Endothelial cell of umbilical vein (primary cell): ENCODE measurements at regions not wholly inside any gene's neighbourhood (a gene's known extent, or its start where the extent isn't known, plus 50 kb on each side); places are given as distances from the start of the nearest gene placed in this dataset.

Source experiments
- BruUV-seq: library from RNA; stranded (reverse); fragments of 400-500 nt; replicated peaks from 2 replicates; lab custom pipeline; 2021; lab: Mats Ljungman, UMichigan
- CTCF ChIA-PET: fragments of 300-600, 350-600 bp; sonication (Branson Sonifier 250); formaldehyde crosslinking; loops from one replicate; lab custom pipeline; 2021; ENCODE audit warnings: antibody characterized with exemption, inconsistent platforms; lab: Charles Lee
- POLR2A ChIA-PET: fragments of 300-600, 350-600 bp; sonication (Branson Sonifier 250); formaldehyde crosslinking; loops from one replicate; lab custom pipeline; 2021; ENCODE audit warnings: antibody characterized with exemption, inconsistent platforms; lab: Charles Lee
- DNase-seq: peaks from one replicate; pipeline ENCODE4 v3.0.0-alpha.2; 2011; ENCODE audit warnings: low read depth, low spot score
- FAIRE-seq: peaks from 2 replicates; lab custom pipeline; 2011; peaks lifted over from hg19 to GRCh38; lab: Jason Lieb, UNC
- H2AFZ ChIP-seq: 2 replicates; pipeline ENCODE4 v1.6.0; 2012; ENCODE audit warnings: low read depth, low read length, control low read depth, inconsistent platforms
- H3K27ac ChIP-seq: 2 replicates; pipeline ENCODE4 v1.5.1; 2011; ENCODE audit warnings: low read depth, mild to moderate bottlenecking, control low read depth, low read length, moderate library complexity; ENCODE audit not compliant: insufficient read depth
- H3K27me3 ChIP-seq, 2 experiments: 2 replicates each; pipeline versions ENCODE4 v1.6.0 to v1.6.1; 2011; ENCODE audit warnings: low read length in 2 of 2, mixed read lengths in 1 of 2; ENCODE audit not compliant: control insufficient read depth in 2 of 2, insufficient read depth in 2 of 2
- H3K36me3 ChIP-seq, 2 experiments: 2 replicates in 1 of 2; 3 replicates in 1 of 2; pipeline ENCODE4 v1.5.1; 2011; ENCODE audit warnings: low read length in 2 of 2, mild to moderate bottlenecking in 1 of 2, moderate library complexity in 1 of 2; ENCODE audit not compliant: control insufficient read depth in 2 of 2, insufficient read depth in 2 of 2; ENCODE audit errors: extremely low read depth in 1 of 2
- H3K4me1 ChIP-seq: 3 replicates; pipeline ENCODE4 v1.5.1; 2011; ENCODE audit warnings: mild to moderate bottlenecking, low read length; ENCODE audit not compliant: control insufficient read depth, insufficient read depth; ENCODE audit errors: extremely low read depth
- H3K4me2 ChIP-seq: 2 replicates; pipeline ENCODE4 v1.6.1; 2011; ENCODE audit warnings: low read length, control low read depth, mixed read lengths; ENCODE audit not compliant: insufficient read depth
- H3K4me3 ChIP-seq, 3 experiments: fragments of 200-600 bp in 1 of 3; sonication (generic), shearing (Covaris generic) in 1 of 3; replicated peaks in 1 of 3; 2 replicates each; pipeline ENCODE4 v1.5.1; 2011 to 2016; ENCODE audit warnings: control low read depth in 3 of 3, low read length in 3 of 3, mild to moderate bottlenecking in 2 of 3, inconsistent platforms in 1 of 3, low read depth in 1 of 3, moderate library complexity in 1 of 3; ENCODE audit not compliant: insufficient read depth in 1 of 3
- H3K79me2 ChIP-seq: 2 replicates; pipeline ENCODE4 v1.6.0; 2012; ENCODE audit warnings: low read length, inconsistent platforms; ENCODE audit not compliant: control insufficient read depth, insufficient read depth
- H3K9ac ChIP-seq: replicated peaks from 2 replicates; pipeline ENCODE3; 2011; ENCODE audit warnings: low read length, control low read depth; ENCODE audit not compliant: insufficient read depth; ENCODE audit errors: extremely low read depth
- H3K9me1 ChIP-seq: replicated peaks from 3 replicates; pipeline ENCODE4 v1.6.0; 2011; ENCODE audit warnings: mild to moderate bottlenecking, low read length; ENCODE audit not compliant: control insufficient read depth, insufficient read depth; ENCODE audit errors: extremely low read depth
- H3K9me3 ChIP-seq: replicated peaks from 2 replicates; pipeline ENCODE4 v1.5.1; 2012; ENCODE audit warnings: low read length, inconsistent platforms; ENCODE audit not compliant: control insufficient read depth, insufficient read depth
- H4K20me1 ChIP-seq: replicated peaks from 2 replicates; pipeline ENCODE3; 2011; ENCODE audit warnings: mild to moderate bottlenecking, low read length; ENCODE audit not compliant: control insufficient read depth, insufficient read depth; ENCODE audit errors: extremely low read depth
- CTCF ChIP-seq, 2 donors: IDR thresholded peaks; 1 replicate in 1 of 2; 2 replicates in 1 of 2; pipeline ENCODE4 v1.5.1; 2011; ENCODE audit warnings: low read length in 2 of 2, mild to moderate bottlenecking in 2 of 2, moderate library complexity in 2 of 2, control low read depth in 1 of 2, inconsistent platforms in 1 of 2, low read depth in 1 of 2; ENCODE audit not compliant: insufficient read depth in 1 of 2; ENCODE audit errors: extremely low read depth in 1 of 2
- EZH2 ChIP-seq: IDR thresholded peaks from 2 replicates; pipeline ENCODE4 v1.6.1; 2012; ENCODE audit warnings: borderline replicate concordance, low read depth, mild to moderate bottlenecking, moderate library complexity, low read length, inconsistent platforms; ENCODE audit not compliant: severe bottlenecking
- FOS ChIP-seq: IDR thresholded peaks from 2 replicates; pipeline ENCODE4 v1.6.1; 2011; ENCODE audit warnings: mild to moderate bottlenecking, low read length, moderate library complexity, borderline replicate concordance; ENCODE audit not compliant: insufficient read depth
- GATA2 ChIP-seq: IDR thresholded peaks from 2 replicates; pipeline ENCODE4 v1.7.0; 2011; ENCODE audit warnings: low read depth, mild to moderate bottlenecking, moderate library complexity, mixed read lengths, low read length; ENCODE audit not compliant: insufficient read length, insufficient read depth
- JUN ChIP-seq: IDR thresholded peaks from 2 replicates; pipeline ENCODE4 v1.6.1; 2011; ENCODE audit warnings: borderline replicate concordance, low read depth; ENCODE audit not compliant: insufficient read length, insufficient read depth
- MAX ChIP-seq: IDR thresholded peaks from 2 replicates; pipeline ENCODE4 v1.6.1; 2011; ENCODE audit not compliant: insufficient read depth, insufficient read length
- MYC ChIP-seq: IDR thresholded peaks from one replicate; pipeline ENCODE4 v1.6.1; 2011; ENCODE audit warnings: mild to moderate bottlenecking, low read depth, low read length
- POLR2A ChIP-seq: IDR thresholded peaks from 2 replicates; pipeline ENCODE4 v1.6.1; 2012; ENCODE audit warnings: low read depth, mild to moderate bottlenecking, control low read depth, low read length
- POLR2AphosphoS5 ChIP-seq: IDR thresholded peaks from 2 replicates; pipeline ENCODE4 v1.6.1; 2012; ENCODE audit warnings: low read depth, mild to moderate bottlenecking, control low read depth, low read length, moderate library complexity; ENCODE audit not compliant: insufficient read depth
- dilution Hi-C: fragments of 300-500 bp; cut with MboI; formaldehyde crosslinking; loops from one replicate; pipeline ENCODE4 v1.15.0; 2019; ENCODE audit warnings: low sequenced_read_pairs; ENCODE audit not compliant: extremely low pct_ligation_motif_present
- intact Hi-C: fragments of 100-400 bp; cut with micrococcal nuclease; formaldehyde crosslinking; loops from one replicate; pipeline ENCODE4 v1.10.0; 2022

DNA sequence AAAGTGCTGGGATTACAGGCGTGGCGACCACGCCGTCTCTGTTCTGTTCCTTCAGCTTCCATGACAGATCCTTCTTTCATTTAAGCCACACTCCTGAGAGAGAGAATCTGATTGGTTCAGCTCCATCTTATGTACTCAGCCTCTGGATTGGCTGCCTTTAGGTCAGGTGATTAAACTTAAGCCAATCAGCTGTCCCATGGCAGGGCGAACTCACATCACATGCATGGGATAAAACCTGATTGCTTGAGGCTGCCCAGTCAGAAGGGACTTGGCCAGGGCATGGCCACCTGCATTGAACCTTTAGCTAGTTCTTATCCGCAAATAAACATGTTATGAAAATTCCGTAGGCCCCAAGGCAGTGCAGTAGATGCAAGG is 274.2 kb downstream of the SUDS3 start:
- H3K9me1 ChIP-seq: no peaks in the 10 kb centered on the region
- no peaks in the 10 kb centered on the region for H3K36me3 ChIP-seq
- H3K4me2 ChIP-seq: no peak overlapping the region
- BruUV-seq: no TSS peak
- H3K9ac ChIP-seq: no peak overlapping the region
- FAIRE-seq: no peak
- ChIA-PET POLR2A (no interaction called here), CTCF (interaction anchor here (0.5 kb wide), 1 partner anchor 695 kb away, joined by 3 read pairs; no protein-coding TSS in a partner anchor)
- H3K79me2 ChIP-seq: no peaks in the 10 kb centered on the region
- H3K4me3 ChIP-seq: no peak overlapping the region
- no peaks in the 10 kb centered on the region for H4K20me1 ChIP-seq
- DNase-seq: no peak
- no peak overlapping the region for H3K27ac ChIP-seq
- H3K9me3 ChIP-seq: peaks cover 2% of the 10 kb centered on the region
- dilution Hi-C loops: no loop called here
- TF ChIP-seq CTCF (IDR thresholded peaks at IDR 0.05; ENCODE audit: extremely low read depth in 1 of 2, insufficient read depth in 1 of 2, low read depth in 1 of 2, low read length in 2 of 2) (no peak), JUN (no peak), POLR2AphosphoS5 (no peak), GATA2 (no peak), MAX (no peak), FOS (no peak), EZH2 (no peak), MYC (no peak), POLR2A (no peak)
- no peaks in the 10 kb centered on the region for H3K4me1 ChIP-seq
- no peaks in the 10 kb centered on the region for H3K27me3 ChIP-seq
- no peak overlapping the region for H2AFZ ChIP-seq
- intact Hi-C loops: no loop called here
